BLaER1 (cell line): ENCODE measurements at regions not wholly inside any gene's neighbourhood (a gene's known extent, or its start where the extent isn't known, plus 50 kb on each side); places are given as distances from the start of the nearest gene placed in this dataset.
"Not testable (repeated sequence)": the region's sequence is repeated elsewhere in the genome, so short reads cannot be mapped to it uniquely, and the experiment has no call there.

Experiments used
- H3K27ac ChIP-seq: shearing (Covaris generic); formaldehyde crosslinking; 2 replicates; pipeline ENCODE4 v1.8.1; 2022
- H3K27me3 ChIP-seq: shearing (Covaris generic); formaldehyde crosslinking; 2 replicates; pipeline ENCODE4 v1.8.1; 2022
- H3K36me3 ChIP-seq: shearing (Covaris generic); formaldehyde crosslinking; 2 replicates; pipeline ENCODE4 v1.8.1; 2022
- H3K4me1 ChIP-seq: shearing (Covaris generic); formaldehyde crosslinking; 2 replicates; pipeline ENCODE4 v1.8.1; 2022
- H3K4me2 ChIP-seq: shearing (Covaris generic); formaldehyde crosslinking; 2 replicates; pipeline ENCODE4 v1.8.1; 2022
- H3K4me3 ChIP-seq: shearing (Covaris generic); formaldehyde crosslinking; 2 replicates; pipeline ENCODE4 v1.8.1; 2022
- H3K9ac ChIP-seq: shearing (Covaris generic); formaldehyde crosslinking; 2 replicates; pipeline ENCODE4 v1.8.1; 2022
- H3K9me3 ChIP-seq: shearing (Covaris generic); formaldehyde crosslinking; 2 replicates; pipeline ENCODE4 v1.8.1; 2022
- H4K20me1 ChIP-seq: shearing (Covaris generic); formaldehyde crosslinking; 2 replicates; pipeline ENCODE4 v1.8.1; 2022
- Cebpa-rat ChIP-seq: shearing (Covaris generic); IDR thresholded peaks from 2 replicates; pipeline ENCODE4 v1.8.1; 2022

GRCh38 chr6:71733970-71734899, 152.1 kb upstream of the RIMS1 start:
- Histone ChIP-seq H3K27me3 (no peaks in the 10 kb centered on the region), H3K9me3 (no peaks in the 10 kb centered on the region), H4K20me1 (no peaks in the 10 kb centered on the region), H3K36me3 (no peaks in the 10 kb centered on the region), H3K9ac (no peak overlapping the region), H3K27ac (no peak overlapping the region), H3K4me3 (no peak overlapping the region), H3K4me2 (no peak overlapping the region), H3K4me1 (no peaks in the 10 kb centered on the region)
- no peak for TF ChIP-seq Cebpa-rat

- Histone ChIP-seq H3K9ac (no peak overlapping the region), H3K27ac (no peak overlapping the region), H3K36me3 (no peaks in the 10 kb centered on the region), H3K4me2 (no peak overlapping the region), H3K4me1 (no peaks in the 10 kb centered on the region), H3K4me3 (no peak overlapping the region), H3K27me3 (no peaks in the 10 kb centered on the region), H3K9me3 (no peaks in the 10 kb centered on the region), H4K20me1 (no peaks in the 10 kb centered on the region)
- no peak for TF ChIP-seq Cebpa-rat
These were observed 148.4 kb upstream of the RIMS1 start for GRCh38 chr6:71737953-71738352.

- H3K4me2 ChIP-seq: no peak overlapping the region
- H3K4me3 ChIP-seq: no peak overlapping the region
- H3K27me3 ChIP-seq: no peaks in the 10 kb centered on the region
- no peaks in the 10 kb centered on the region for H3K4me1 ChIP-seq
- no peak for TF ChIP-seq Cebpa-rat
- H3K9me3 ChIP-seq: no peaks in the 10 kb centered on the region
- H3K9ac ChIP-seq: no peak overlapping the region
- H3K36me3 ChIP-seq: no peaks in the 10 kb centered on the region
- no peak overlapping the region for H3K27ac ChIP-seq
- H4K20me1 ChIP-seq: no peaks in the 10 kb centered on the region
These were observed 140.8 kb upstream of the RIMS1 start for GRCh38 chr6:71745525-71745924.

- no peak for TF ChIP-seq Cebpa-rat
- Histone ChIP-seq H3K27me3 (no peaks in the 10 kb centered on the region), H3K36me3 (no peaks in the 10 kb centered on the region), H3K4me2 (no peak overlapping the region), H3K9me3 (no peaks in the 10 kb centered on the region), H4K20me1 (no peaks in the 10 kb centered on the region), H3K27ac (no peak overlapping the region), H3K9ac (no peak overlapping the region), H3K4me3 (no peak overlapping the region), H3K4me1 (no peaks in the 10 kb centered on the region)
These were observed 120.1 kb upstream of the RIMS1 start for GRCh38 chr6:71766146-71766760.

GRCh38 chr6:71766796-71767195, 119.6 kb upstream of the RIMS1 start:
- no peak for TF ChIP-seq Cebpa-rat

GRCh38 chr6:71768356-71768755, 118.0 kb upstream of the RIMS1 start:
- no peak overlapping the region for H3K9ac ChIP-seq
- no peaks in the 10 kb centered on the region for H4K20me1 ChIP-seq
- H3K4me3 ChIP-seq: no peak overlapping the region
- H3K9me3 ChIP-seq: no peaks in the 10 kb centered on the region
- no peaks in the 10 kb centered on the region for H3K36me3 ChIP-seq
- no peak overlapping the region for H3K4me2 ChIP-seq
- H3K27me3 ChIP-seq: no peaks in the 10 kb centered on the region
- H3K27ac ChIP-seq: no peak overlapping the region
- no peaks in the 10 kb centered on the region for H3K4me1 ChIP-seq
- TF ChIP-seq Cebpa-rat: no peak

More at GRCh38 chr6:71766796-71767195, 119.6 kb upstream of the RIMS1 start:
- Histone ChIP-seq H3K4me3 (no peak overlapping the region), H4K20me1 (no peaks in the 10 kb centered on the region), H3K27ac (no peak overlapping the region), H3K9ac (no peak overlapping the region), H3K4me2 (no peak overlapping the region), H3K27me3 (no peaks in the 10 kb centered on the region), H3K9me3 (no peaks in the 10 kb centered on the region), H3K4me1 (no peaks in the 10 kb centered on the region), H3K36me3 (no peaks in the 10 kb centered on the region)

- Histone ChIP-seq H3K27me3 (no peaks in the 10 kb centered on the region), H3K27ac (no peak overlapping the region), H3K9me3 (peaks cover 22% of the 10 kb centered on the region), H3K4me2 (no peak overlapping the region), H3K9ac (no peak overlapping the region), H3K4me3 (no peak overlapping the region), H4K20me1 (no peaks in the 10 kb centered on the region), H3K36me3 (no peaks in the 10 kb centered on the region), H3K4me1 (no peaks in the 10 kb centered on the region)
- no peak for TF ChIP-seq Cebpa-rat
These were observed 77.5 kb upstream of the RIMS1 start for GRCh38 chr6:71808865-71809264.

- Histone ChIP-seq H3K9ac (no peak overlapping the region), H3K4me1 (no peaks in the 10 kb centered on the region), H4K20me1 (no peaks in the 10 kb centered on the region), H3K9me3 (peaks cover 22% of the 10 kb centered on the region), H3K4me3 (no peak overlapping the region), H3K4me2 (no peak overlapping the region), H3K27me3 (no peaks in the 10 kb centered on the region), H3K36me3 (no peaks in the 10 kb centered on the region), H3K27ac (no peak overlapping the region)
- TF ChIP-seq Cebpa-rat: no peak
These were observed 75.5 kb upstream of the RIMS1 start for GRCh38 chr6:71810880-71811279.

GRCh38 chr6:71822625-71823024, 63.7 kb upstream of the RIMS1 start:
- Histone ChIP-seq H3K27me3 (no peaks in the 10 kb centered on the region), H4K20me1 (no peaks in the 10 kb centered on the region), H3K4me1 (no peaks in the 10 kb centered on the region), H3K36me3 (no peaks in the 10 kb centered on the region), H3K9ac (no peak overlapping the region), H3K27ac (no peak overlapping the region), H3K4me3 (no peak overlapping the region), H3K4me2 (no peak overlapping the region), H3K9me3 (no peaks in the 10 kb centered on the region)
- no peak for TF ChIP-seq Cebpa-rat

- H3K9me3 ChIP-seq, H3K36me3 ChIP-seq, H3K27me3 ChIP-seq, H3K4me1 ChIP-seq, H3K9ac ChIP-seq, H3K27ac ChIP-seq, H4K20me1 ChIP-seq, H3K4me3 ChIP-seq, H3K4me2 ChIP-seq: not testable (repeated sequence)
These were observed 54.1 kb upstream of the RIMS1 start for GRCh38 chr6:71832110-71832764.
